Astrocyte (in vitro differentiated cells and primary cell): ENCODE measurements at regions not wholly inside any gene's neighbourhood (a gene's known extent, or its start where the extent isn't known, plus 50 kb on each side); places are given as distances from the start of the nearest gene placed in this dataset.

ENCODE experiments used
- DNase-seq: peaks from one replicate; pipeline ENCODE4 v3.0.0-alpha.2; 2010; ENCODE audit warnings: low read depth
- FAIRE-seq: peaks from 2 replicates; lab custom pipeline; 2011; peaks lifted over from hg19 to GRCh38; lab: Jason Lieb, UNC
- H2AFZ ChIP-seq: 2 replicates; pipeline ENCODE4 v1.6.0; 2012; ENCODE audit warnings: low read depth, low read length, inconsistent platforms
- H3K27ac ChIP-seq: 2 replicates; pipeline ENCODE4 v1.5.1; 2011; ENCODE audit warnings: low read depth, low read length, inconsistent platforms
- H3K27me3 ChIP-seq: 2 replicates; pipeline ENCODE4 v1.6.0; 2011; ENCODE audit warnings: low read length, inconsistent platforms; ENCODE audit not compliant: insufficient read depth
- H3K36me3 ChIP-seq: 2 replicates; pipeline ENCODE4 v1.5.1; 2011; ENCODE audit warnings: low read length, inconsistent platforms; ENCODE audit not compliant: insufficient read depth
- H3K4me1 ChIP-seq: 2 replicates; pipeline ENCODE4 v1.5.1; 2011; ENCODE audit warnings: low read length, inconsistent platforms; ENCODE audit not compliant: insufficient read depth
- H3K4me2 ChIP-seq: 2 replicates; pipeline ENCODE4 v1.6.0; 2012; ENCODE audit warnings: low read length, inconsistent platforms
- H3K4me3 ChIP-seq: 2 replicates; pipeline ENCODE4 v1.5.1; 2011; ENCODE audit warnings: low read depth, mild to moderate bottlenecking, low read length, inconsistent platforms; ENCODE audit not compliant: insufficient read depth
- H3K79me2 ChIP-seq: 2 replicates; pipeline ENCODE4 v1.6.0; 2012; ENCODE audit warnings: mild to moderate bottlenecking, low read length, inconsistent platforms; ENCODE audit not compliant: insufficient read depth
- H3K9ac ChIP-seq: 2 replicates; pipeline ENCODE4 v1.6.0; 2012; ENCODE audit warnings: mild to moderate bottlenecking, low read length, inconsistent platforms
- H3K9me3 ChIP-seq: 2 replicates; pipeline ENCODE4 v1.5.1; 2012; ENCODE audit warnings: low read depth, mild to moderate bottlenecking, low read length, inconsistent platforms; ENCODE audit not compliant: insufficient read depth
- H4K20me1 ChIP-seq: 2 replicates; pipeline ENCODE4 v1.6.0; 2012; ENCODE audit warnings: low read length, inconsistent platforms; ENCODE audit not compliant: insufficient read depth
- H3K27ac Mint-ChIP-seq: one replicate; pipeline ENCODE4 v1.8.0; 2021; ENCODE audit warnings: mild to moderate bottlenecking, mixed read lengths; ENCODE audit not compliant: unreplicated experiment
- H3K27me3 Mint-ChIP-seq: one replicate; pipeline ENCODE4 v1.8.0; 2021; ENCODE audit warnings: low read depth, mixed read lengths; ENCODE audit not compliant: unreplicated experiment
- H3K36me3 Mint-ChIP-seq: one replicate; pipeline ENCODE4 v1.8.0; 2021; ENCODE audit warnings: low read depth, mixed read lengths; ENCODE audit not compliant: unreplicated experiment
- H3K4me1 Mint-ChIP-seq: one replicate; pipeline ENCODE4 v1.8.0; 2021; ENCODE audit warnings: low read depth, mixed read lengths; ENCODE audit not compliant: unreplicated experiment
- H3K4me3 Mint-ChIP-seq: one replicate; pipeline ENCODE4 v1.8.0; 2021; ENCODE audit warnings: mild to moderate bottlenecking, moderate library complexity, mixed read lengths; ENCODE audit not compliant: unreplicated experiment
- H3K9me3 Mint-ChIP-seq: one replicate; pipeline ENCODE4 v1.8.0; 2021; ENCODE audit warnings: mild to moderate bottlenecking, mixed read lengths; ENCODE audit not compliant: unreplicated experiment
- CTCF ChIP-seq: IDR thresholded peaks from 2 replicates; pipeline ENCODE4 v1.5.1; 2011; ENCODE audit warnings: low read depth, mild to moderate bottlenecking, inconsistent platforms, low read length, moderate library complexity; ENCODE audit not compliant: insufficient read depth
- EZH2 ChIP-seq: IDR thresholded peaks from 2 replicates; pipeline ENCODE4 v1.6.1; 2012; ENCODE audit warnings: mild to moderate bottlenecking, low read length, inconsistent platforms; ENCODE audit not compliant: insufficient read depth

- H4K20me1 ChIP-seq, result no peaks in the 10 kb centered on the region
- H3K27me3 ChIP-seq, result no peaks in the 10 kb centered on the region
- H3K36me3 Mint-ChIP-seq, result no peaks in the 10 kb centered on the region
- peaks cover 31% of the 10 kb centered on the region for H3K4me1 ChIP-seq
- no peak overlapping the region for H3K4me3 ChIP-seq
- no peaks in the 10 kb centered on the region for H3K9me3 Mint-ChIP-seq
- no peaks in the 10 kb centered on the region for H3K27me3 Mint-ChIP-seq
- H3K4me2 ChIP-seq, result no peak overlapping the region
- peaks cover 32% of the 10 kb centered on the region for H3K4me1 Mint-ChIP-seq
- no peak for FAIRE-seq
- H3K9me3 ChIP-seq, result no peaks in the 10 kb centered on the region
- no peaks in the 10 kb centered on the region for H3K36me3 ChIP-seq
- H3K27ac ChIP-seq, result peak overlapping the region; percentile 83
- no peak overlapping the region for H2AFZ ChIP-seq
- no peak overlapping the region for H3K4me3 Mint-ChIP-seq
- TF ChIP-seq CTCF, result no peak
- TF ChIP-seq EZH2, result no peak
- DNase-seq, result no peak
- peak overlapping the region; percentile 63 for H3K9ac ChIP-seq
- H3K27ac Mint-ChIP-seq, result peak overlapping the region; percentile 75
- H3K79me2 ChIP-seq, result no peaks in the 10 kb centered on the region
These were observed 556.4 kb upstream of the AMELY start for GRCh38 chrY:7467796-7468520.

- H3K36me3 ChIP-seq, result no peaks in the 10 kb centered on the region
- no peaks in the 10 kb centered on the region for H3K9me3 Mint-ChIP-seq
- H3K4me3 Mint-ChIP-seq, result no peak overlapping the region
- no peak overlapping the region for H2AFZ ChIP-seq
- DNase-seq (no peak), FAIRE-seq (no peak)
- no peaks in the 10 kb centered on the region for H3K27me3 ChIP-seq
- peak overlapping the region; percentile 98 for H3K27ac Mint-ChIP-seq
- peak overlapping the region; percentile 80 for H3K9ac ChIP-seq
- no peaks in the 10 kb centered on the region for H3K79me2 ChIP-seq
- peaks cover 47% of the 10 kb centered on the region for H3K4me1 ChIP-seq
- H3K4me1 Mint-ChIP-seq, result peaks cover 52% of the 10 kb centered on the region
- peak overlapping the region; percentile 68 for H3K4me2 ChIP-seq
- H3K9me3 ChIP-seq, result no peaks in the 10 kb centered on the region
- peak overlapping the region; percentile 91 for H3K27ac ChIP-seq
- no peaks in the 10 kb centered on the region for H3K27me3 Mint-ChIP-seq
- no peak overlapping the region for H3K4me3 ChIP-seq
- no peaks in the 10 kb centered on the region for H3K36me3 Mint-ChIP-seq
- H4K20me1 ChIP-seq, result no peaks in the 10 kb centered on the region
- TF ChIP-seq EZH2 (no peak), CTCF (no peak)
These were observed 553.7 kb upstream of the AMELY start for GRCh38 chrY:7465185-7465621.

GRCh38 chrY:7464742-7465141 lies 553.2 kb upstream of the AMELY start:
- Histone ChIP-seq H3K4me2 (peak overlapping the region; percentile 68), H3K4me1 (peaks cover 47% of the 10 kb centered on the region), H3K27me3 (no peaks in the 10 kb centered on the region), H3K4me3 (no peak overlapping the region), H3K9me3 (peaks cover 2% of the 10 kb centered on the region), H2AFZ (no peak overlapping the region), H3K79me2 (no peaks in the 10 kb centered on the region), H3K9ac (peak overlapping the region; percentile 80), H3K36me3 (no peaks in the 10 kb centered on the region), H3K27ac (peak overlapping the region; percentile 91), H4K20me1 (no peaks in the 10 kb centered on the region)
- H3K27ac Mint-ChIP-seq, result peak overlapping the region; percentile 98
- H3K27me3 Mint-ChIP-seq, result no peaks in the 10 kb centered on the region
- TF ChIP-seq CTCF (no peak), EZH2 (no peak)
- no peak for FAIRE-seq
- H3K36me3 Mint-ChIP-seq, result no peaks in the 10 kb centered on the region
- DNase-seq, result no peak
- peaks cover 4% of the 10 kb centered on the region for H3K9me3 Mint-ChIP-seq
- no peak overlapping the region for H3K4me3 Mint-ChIP-seq
- H3K4me1 Mint-ChIP-seq, result peaks cover 54% of the 10 kb centered on the region
